ENCODE measurements at regions not wholly inside any gene's neighbourhood (a gene's known extent, or its start where the extent isn't known, plus 50 kb on each side); places are given as distances from the start of the nearest gene placed in this dataset.
A peak's percentile ranks its signal among the peaks of the same experiment; 100 is the strongest.
"Not testable (repeated sequence)": the region's sequence is repeated elsewhere in the genome, so short reads cannot be mapped to it uniquely, and the experiment has no call there.

DNA sequence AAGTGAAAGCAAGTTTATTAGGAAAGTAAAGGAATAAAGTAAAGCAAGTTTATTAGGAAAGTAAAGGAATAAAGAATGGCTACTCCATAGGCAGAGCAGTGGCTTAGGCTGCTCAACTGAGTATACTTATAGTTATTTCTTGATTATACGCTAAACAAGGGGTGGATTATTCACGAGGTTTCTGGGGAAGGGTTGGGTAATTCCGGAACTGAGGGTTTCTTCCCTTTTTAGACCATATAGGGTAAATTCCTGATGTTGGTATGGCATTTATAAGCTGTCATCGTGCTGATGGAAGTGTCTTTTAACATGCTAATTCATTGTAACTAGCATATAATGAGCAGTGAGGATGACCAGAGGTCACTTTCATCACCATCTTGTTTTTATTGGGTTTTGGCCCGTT lies 194.3 kb downstream of the DLEU7 start:
- no peak for DNase-seq (ENCODE audit: low read depth in 3 of 3, low spot score in 2 of 3)

DNA sequence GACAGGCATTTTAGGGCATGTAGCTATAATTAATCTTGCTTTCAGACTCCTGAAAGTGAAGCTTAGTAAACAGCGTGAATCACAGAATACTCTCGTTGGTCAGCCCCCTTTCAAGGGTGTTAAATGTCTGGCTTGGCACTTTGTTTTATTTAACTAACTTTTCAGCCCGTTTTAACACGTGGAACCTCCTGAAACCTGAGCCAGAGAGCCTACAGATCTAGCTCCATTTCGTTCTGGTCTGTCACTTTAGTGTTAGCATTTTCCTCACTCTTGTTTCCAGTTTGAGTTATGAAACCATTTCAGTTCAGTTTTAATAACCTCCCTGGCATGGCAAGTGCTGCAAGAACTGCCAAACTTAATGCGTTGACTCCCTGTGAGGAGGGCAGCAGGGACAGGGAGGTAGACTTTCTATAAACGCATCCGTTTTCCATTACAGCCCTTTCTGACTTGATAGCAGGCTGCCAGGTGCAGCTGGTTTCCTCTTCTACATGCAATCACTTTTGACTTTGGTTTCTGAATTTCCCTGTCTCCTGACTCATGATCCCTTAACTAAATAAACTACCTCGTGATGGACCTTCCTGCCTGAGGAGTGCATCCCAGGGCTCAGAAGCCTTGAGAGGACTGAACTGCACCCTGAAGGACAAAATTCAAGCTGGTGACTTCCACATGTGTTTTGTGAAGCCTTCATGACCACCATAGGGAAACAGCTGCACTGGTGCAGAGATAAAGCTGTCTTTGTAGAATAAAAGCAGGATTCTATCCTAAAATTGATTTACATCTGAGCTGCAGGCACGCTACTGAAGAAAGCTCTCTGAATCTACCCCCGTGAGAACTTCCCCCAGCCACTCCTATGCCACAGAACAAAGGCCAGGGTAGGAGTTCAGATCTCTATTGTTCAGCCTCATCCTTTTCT lies 192.6 kb downstream of the DLEU7 start:
- peak; percentile 42 to 46 (median 45) for DNase-seq (ENCODE audit: low read depth in 3 of 3, low spot score in 2 of 3)

DNA sequence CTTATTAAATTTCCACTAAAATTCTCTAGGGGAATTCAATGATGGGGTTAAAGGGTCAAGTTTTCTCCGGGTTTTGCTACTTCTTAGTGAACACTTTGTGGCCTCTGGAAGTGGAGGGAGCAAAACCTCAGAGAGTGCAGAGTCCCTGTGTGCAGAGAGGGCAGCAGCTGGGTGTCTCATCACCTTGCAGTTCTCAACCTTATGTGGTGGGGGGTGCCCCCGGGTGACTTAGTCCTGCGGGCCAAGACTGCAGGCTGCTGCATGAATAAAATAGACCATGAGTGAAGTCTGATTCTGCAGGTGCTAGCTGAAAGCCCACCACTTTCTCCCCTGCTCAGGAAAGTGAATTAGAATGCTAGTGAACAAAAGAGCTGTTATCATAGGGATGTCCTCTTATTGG lies 191.6 kb downstream of the DLEU7 start:
- no peak for DNase-seq (ENCODE audit: low read depth in 3 of 3, low spot score in 2 of 3)

DNA sequence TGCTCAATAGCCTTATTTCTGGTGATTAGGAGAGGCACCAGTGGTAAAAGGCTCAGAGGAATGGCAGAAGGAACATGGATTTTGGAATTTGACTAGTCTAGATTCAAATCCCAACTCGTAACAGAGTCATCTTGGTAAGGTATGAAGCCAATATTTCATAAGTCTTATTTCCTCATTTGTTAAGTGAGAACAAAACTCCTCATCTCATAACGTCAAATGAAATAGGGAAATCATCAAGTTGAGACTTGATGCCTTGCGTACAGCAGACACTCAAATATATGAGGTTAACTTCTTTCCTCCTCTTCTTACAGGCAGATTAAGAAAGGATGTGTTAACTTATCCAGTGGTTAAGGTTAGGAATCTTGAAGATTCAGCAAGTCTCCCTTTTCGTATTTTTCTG lies 189.2 kb downstream of the DLEU7 start:
- DNase-seq (ENCODE audit: low read depth in 3 of 3, low spot score in 2 of 3) = no peak

DNA sequence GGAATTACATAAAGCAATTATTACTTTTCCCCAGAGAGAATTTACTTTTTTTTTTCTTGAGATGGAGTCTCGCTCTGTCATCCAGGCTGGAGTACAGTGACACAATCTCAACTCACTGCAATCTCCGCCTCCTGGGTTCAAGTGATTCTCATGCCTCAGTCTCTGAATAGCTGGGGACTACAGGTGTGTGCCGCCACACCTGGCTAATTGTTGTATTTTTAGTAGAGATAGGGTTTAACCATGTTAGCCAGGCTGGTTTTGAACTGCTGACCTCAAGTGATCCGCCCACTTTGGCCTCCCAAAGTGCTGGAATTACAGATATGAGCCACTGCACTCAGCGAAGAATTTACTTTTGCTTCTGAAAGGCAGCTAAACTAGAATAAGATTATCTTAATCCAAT lies 181.6 kb downstream of the DLEU7 start:
- DNase-seq (ENCODE audit: low read depth in 3 of 3, low spot score in 2 of 3) = not testable (repeated sequence)

DNA sequence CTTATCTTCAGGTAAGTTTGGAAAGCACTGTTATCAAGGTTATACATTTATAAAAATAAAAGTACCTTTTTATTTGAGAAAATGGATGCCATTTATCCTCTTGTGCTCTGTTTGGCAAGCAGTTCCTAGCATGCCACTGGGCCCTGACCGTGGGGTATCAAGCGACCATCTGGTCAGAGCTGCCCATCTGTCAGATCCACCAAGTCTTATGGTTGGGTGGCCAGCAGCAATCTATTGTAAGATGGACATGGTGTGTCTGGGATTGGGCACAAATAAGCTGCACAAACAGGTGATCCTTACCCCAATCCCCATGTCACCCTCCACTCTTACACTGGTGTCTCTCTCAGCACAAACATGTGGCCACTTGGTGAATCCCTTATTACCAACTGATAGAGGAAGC lies 178.5 kb downstream of the DLEU7 start:
- DNase-seq (ENCODE audit: low read depth in 3 of 3, low spot score in 2 of 3) = no peak

DNA sequence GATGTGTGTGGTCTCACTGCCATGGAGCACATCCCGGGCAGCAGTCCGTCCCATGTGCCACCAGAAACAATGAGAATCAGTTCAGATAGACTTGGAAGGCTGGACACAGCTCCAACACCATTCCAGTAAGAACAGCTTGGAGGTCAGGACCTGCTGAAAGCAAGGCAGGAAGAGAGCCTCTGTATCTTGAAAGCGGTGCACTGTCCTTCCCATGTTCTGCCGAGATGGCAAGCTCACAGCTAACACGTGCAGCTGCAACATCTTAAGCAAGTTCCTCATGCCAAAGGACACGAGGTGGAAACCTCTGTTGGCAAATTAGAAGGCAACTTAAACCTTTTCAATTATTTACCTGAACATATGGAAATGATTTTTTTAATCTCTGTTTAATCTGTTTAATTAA lies 175.4 kb downstream of the DLEU7 start:
- DNase-seq (ENCODE audit: low read depth in 3 of 3, low spot score in 2 of 3) = no peak

DNA sequence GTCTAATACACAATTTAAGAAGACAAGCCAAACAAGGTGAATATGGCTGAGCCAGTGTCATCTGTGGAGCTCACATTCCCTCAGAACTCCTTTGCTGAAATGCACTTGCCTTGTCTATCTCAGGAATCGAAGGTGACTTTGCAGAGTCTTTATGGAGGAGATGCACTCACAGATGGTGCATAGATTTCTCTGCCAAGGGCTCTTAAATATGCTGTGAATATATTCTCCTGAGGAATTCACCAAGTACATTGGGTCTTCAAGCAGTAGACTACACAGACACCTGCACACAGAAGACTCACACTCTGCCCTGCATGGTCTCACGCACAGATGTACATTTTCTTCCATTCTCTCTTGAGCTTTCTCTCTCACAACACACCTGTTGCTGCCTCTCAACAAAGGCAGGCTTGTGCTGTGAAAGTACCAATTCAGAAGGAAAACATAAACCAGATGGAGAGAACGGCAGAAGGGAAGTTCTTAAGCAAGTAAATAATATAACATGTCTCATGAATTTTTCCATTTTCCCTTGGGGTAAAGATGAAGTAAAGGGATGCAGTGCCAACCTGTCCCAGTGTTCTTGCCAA lies 174.7 kb downstream of the DLEU7 start:
- no peak for DNase-seq (ENCODE audit: low read depth in 3 of 3, low spot score in 2 of 3)

DNA sequence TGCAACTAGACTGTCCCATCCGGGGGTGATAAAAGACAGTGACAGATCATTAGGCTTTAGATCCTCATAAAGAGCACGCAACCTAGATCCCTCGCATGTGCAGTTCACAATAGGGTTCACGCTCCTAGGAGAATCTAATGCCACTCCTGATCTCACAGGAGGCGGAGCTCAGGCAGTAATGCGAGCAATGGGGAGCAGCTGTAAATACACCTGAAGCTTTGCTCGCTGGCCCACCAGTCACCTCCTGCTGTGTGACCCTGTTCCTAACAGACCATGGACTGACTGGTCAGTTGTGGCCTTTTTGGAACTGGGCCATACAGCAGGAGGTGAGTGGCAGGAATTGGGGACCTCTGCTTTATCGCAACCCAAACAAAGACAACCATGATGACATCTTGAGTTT lies 173.2 kb downstream of the DLEU7 start:
- DNase-seq (ENCODE audit: low read depth in 3 of 3, low spot score in 2 of 3) = no peak

DNA sequence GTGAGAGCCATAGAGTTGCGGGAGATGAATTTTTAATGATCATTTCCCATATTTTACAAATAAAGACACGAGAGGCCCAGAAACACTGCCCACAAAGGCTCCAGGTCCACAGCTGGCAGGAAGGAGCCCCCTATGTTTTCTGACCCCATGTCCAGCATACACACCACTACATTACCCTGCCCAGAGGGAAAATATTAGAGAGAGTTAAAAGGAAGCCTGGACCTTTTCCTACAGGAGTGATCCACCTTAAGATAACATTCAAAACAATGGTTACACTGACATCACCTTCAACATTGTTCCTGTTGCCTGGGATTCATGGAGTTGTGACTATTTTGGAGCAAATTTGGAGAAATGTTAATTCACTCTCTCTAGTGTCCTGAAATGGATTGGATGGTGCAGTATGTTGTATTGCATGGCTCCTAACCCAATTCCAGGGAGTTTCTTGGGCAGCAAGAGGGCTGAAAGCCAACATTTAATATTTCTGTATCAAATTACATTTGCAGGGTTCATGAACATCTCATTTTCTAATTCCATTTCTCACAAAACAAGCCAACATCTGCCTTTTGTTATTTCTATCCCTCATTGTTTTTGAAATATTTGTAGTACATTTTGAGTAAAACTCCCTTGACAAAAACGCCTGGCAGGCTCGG lies 172.5 kb downstream of the DLEU7 start:
- DNase-seq (ENCODE audit: low read depth in 3 of 3, low spot score in 2 of 3) = no peak

DNA sequence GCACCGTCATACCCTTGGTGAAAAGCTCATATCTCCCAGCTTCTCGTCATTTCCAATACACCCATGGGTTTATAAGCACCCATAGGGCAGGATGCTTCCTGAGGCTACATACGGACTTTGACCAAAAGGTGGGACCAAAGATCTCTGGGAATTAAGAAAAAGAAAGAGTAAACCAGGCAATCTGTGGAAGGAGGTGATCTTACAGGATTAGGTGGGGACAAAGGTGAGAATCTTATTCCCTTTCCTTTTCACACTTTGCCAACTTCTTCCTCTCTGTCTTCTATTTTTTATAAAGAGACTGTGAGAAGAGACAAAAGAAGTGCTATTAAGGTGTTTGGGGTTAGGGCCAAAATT lies 172.0 kb downstream of the DLEU7 start:
- no peak for DNase-seq (ENCODE audit: low read depth in 3 of 3, low spot score in 2 of 3)

DNA sequence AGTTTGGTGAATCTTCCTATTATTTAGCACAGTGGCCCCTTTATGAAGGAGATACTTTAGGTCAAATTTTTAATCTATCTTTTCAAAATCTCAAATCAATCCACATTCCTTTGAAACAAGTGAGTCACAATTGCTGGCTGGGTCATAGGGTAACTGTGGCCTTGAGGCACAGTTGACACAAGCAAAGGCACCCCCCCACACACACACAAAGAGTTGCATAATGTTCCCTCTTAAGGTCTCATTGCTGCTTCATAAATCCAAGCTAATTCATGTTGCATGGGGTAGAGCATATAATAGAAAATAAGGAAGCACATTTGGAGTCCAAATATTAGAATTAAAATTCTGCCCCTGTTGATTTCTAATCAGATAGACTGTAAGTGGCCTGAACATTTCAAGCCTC lies 171.5 kb downstream of the DLEU7 start:
- DNase-seq (ENCODE audit: low read depth in 3 of 3, low spot score in 2 of 3) = no peak

DNA sequence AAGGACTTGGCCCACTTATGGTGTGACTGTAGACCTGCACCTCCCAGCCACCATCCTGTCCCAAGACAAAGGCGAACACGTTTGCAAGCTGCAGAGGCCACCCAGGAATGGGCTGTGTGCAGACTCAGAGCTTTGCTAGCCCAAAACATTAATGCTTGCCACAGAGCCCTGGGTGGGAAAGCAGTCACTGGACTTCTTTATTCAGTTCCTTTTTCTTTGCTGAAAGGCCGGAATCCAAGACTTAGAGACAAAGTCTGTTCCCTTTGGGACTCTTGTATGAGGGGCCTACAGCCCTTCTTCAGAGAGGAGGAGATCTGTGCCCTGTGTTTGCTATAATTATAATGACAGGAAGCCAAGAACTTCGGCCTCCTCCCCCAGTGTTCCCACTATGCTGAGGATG lies 167.8 kb downstream of the DLEU7 start:
- no peak for DNase-seq (ENCODE audit: low read depth in 3 of 3, low spot score in 2 of 3)

DNA sequence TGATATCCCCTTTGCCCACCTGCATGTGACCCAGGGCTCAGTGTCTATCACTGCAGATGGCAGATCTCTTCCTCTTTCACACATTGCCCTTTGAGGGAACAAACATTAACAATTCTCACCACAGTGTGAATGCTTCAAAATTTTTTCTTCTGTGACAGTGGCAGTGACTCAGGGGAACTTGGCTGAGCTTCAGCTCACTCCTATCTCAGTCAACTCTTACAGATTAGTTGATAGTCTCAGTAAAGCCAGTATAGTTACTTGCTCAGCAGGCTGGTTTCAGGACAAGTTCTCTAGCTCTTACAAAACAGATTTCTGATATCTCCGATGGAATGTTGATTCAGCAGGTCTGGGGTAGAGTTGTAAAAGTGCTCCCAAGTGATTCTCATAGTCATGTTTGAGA lies 166.9 kb downstream of the DLEU7 start:
- no peak for DNase-seq (ENCODE audit: low read depth in 3 of 3, low spot score in 2 of 3)

DNA sequence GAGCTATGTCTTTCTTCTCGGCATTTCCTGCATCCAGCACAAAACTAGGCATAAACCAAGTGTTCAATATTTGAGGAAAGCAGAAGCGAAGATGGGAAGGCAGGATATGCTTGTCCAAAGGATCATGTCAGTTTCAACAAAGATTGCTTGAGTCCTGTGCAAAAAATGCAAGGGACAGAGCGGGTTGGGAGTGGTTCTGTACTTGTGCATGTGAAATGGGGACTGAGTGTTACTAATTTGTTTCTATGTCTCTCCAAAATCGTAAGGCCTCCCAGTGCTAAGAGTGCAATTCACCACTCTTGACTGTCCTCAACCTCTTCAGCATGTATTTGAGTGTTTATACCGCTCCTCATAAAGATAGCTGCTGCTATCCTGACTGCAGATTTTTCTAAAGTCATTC lies 166.2 kb downstream of the DLEU7 start:
- no peak for DNase-seq (ENCODE audit: low read depth in 3 of 3, low spot score in 2 of 3)

DNA sequence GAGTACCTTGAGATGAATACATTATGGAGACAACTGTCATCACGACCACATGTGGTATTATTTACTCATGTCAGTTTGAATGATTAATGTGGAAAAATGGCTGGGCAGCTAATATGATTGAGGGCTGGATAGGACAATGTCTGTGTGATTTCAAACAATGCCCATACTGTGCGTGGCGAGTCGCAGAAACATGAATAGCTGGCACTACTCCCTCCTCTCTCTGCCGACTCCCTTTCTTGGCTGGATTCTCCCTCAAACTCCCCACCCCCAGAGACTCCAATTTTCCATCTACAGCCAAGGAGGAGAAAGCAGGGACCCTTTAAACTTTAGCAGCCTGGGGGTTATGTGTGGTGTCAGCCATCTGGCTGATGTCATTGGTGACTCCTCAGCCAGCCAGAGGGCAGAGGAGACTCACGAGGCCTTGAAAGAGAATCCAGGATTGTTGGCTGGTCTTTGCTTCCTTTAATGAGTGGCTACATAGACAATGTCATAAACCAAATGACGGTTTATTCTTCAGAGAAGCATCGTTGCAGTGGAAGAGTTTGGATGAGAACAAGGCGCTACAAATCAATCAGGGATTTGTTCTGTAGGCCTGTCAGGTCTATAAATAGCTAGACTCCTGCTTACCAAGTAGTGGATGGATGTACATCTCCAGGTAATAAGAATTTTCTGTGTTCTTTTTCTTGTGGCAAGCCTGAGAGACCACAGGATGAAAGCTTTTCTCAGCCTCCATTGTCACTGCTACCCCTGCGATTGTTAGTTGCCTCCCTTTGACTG lies 165.6 kb downstream of the DLEU7 start:
- DNase-seq (ENCODE audit: low read depth in 3 of 3, low spot score in 2 of 3) = no peak

DNA sequence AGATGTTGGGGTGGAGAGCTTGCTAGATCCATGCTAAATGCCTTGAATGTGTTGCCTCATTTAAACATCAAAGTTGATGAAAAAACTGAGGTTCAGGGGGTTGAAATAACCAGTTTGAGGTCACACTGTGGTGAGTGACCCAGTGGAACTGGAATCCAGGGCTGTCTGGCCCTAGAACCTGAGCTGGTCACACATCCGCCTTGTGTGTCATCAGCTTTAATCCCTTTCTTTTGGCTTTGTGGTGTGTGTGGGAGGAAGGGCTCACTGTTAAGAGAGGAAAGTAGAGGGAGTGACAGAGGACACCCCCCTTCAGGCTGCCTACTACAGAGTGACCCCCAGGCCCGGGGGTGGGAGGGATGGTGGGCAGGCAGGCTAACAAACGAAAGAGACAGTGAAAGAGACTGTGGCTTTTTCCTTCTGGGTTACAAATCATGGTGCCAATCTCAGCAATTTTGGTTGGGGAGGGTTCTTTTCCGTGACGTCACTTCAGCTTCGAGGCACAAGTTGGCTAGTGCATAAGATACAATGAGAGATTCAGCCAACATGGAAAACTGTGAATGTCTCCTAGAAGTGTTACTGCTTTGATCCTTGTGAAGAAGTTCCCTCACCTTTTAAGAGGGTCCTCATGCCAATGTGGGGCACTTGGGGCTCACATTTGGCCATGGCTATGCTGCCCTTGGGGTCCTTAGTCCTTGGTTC lies 164.9 kb downstream of the DLEU7 start:
- DNase-seq (ENCODE audit: low read depth in 3 of 3, low spot score in 2 of 3) = no peak

DNA sequence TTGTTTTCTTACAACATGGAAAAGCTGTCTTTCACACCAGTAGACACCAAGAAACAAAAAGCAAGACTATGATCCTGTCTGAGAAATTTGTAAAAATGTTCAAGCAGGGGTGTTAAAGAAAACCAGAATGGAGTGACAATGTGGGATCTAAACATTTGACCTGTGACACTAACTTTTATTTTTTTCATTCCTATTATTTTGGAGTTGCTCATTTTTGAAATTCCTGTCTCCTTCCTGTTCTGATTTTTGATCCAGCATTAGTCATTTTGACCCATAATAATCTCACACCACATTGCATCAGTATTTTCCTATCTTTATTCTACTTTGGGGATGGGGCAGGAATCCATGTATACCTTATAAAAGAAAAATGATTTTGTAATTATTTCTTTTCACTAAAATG lies 164.2 kb downstream of the DLEU7 start:
- DNase-seq (ENCODE audit: low read depth in 3 of 3, low spot score in 2 of 3) = no peak

DNA sequence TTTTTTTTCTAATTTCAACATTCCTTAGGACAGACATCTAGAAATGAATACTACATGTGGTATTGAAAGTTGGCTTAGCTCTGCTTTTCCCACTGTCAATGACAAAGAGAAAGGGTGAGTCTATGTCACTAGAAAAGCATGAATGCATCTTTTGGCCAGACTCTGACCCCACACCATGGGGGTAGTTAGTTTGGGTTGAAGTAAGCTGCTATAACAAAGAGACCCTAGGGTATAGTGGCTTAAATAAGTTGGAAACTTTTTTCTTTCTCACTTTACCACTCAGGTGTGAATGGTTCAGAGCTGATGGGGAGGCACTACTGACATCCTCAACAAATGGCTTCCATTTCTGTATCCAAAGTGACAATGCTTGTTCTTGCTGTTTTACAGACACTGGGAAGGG lies 161.5 kb downstream of the DLEU7 start:
- no peak for DNase-seq (ENCODE audit: low read depth in 3 of 3, low spot score in 2 of 3)

DNA sequence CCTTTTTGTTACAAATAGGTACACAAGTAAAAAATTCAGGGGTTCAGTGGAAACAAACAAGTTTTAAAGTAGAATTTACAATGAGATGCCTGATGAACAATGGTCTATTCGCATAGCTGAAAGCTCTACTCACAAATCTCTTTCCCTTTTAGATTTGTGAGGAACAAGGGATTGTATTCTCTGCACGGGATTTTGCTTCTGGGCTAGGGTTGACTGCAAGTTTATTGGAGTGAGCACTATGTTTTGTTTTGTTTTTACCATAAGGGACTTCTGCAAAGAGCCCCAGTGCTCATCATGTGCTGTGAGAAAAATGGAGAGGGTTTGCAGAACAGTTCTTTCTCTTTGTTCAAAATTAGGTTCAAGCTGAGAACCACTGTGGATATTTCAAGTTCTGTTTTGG lies 160.5 kb downstream of the DLEU7 start:
- no peak for DNase-seq (ENCODE audit: low read depth in 3 of 3, low spot score in 2 of 3)

DNA sequence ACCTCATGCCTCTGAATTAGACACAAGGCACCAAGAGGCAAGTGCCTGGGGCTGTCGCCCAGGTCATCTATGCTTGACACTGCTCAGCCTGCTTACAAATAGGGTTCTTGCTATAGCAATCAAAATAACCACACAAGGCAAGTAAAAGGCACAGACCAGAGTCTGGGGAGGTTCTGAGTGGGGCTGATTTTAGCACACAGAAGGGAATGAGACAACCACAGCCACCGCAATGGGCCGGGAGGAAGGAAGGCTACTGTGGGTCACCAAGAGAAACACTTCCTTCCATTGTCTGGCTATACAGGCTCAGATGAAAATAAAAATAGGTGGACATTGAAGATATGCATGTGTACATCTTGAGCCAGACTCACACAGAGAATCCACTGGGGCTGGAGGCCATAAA lies 159.1 kb downstream of the DLEU7 start:
- DNase-seq (ENCODE audit: low read depth in 3 of 3, low spot score in 2 of 3) = no peak
